SU-DHL-6 (cell line): ENCODE measurements at regions not wholly inside any gene's neighbourhood (a gene's known extent, or its start where the extent isn't known, plus 50 kb on each side); places are given as distances from the start of the nearest gene placed in this dataset.

Source experiments
- H2AFZ ChIP-seq: fragments of 200-600 bp; sonication (generic); 2 replicates; pipeline ENCODE4 v1.6.1; 2014; ENCODE audit warnings: low read depth, mild to moderate bottlenecking, moderate library complexity, mixed read lengths, antibody characterized with exemption, low read length; ENCODE audit not compliant: severe bottlenecking
- H3F3A ChIP-seq: fragments of 200-600 bp; shearing (Covaris generic); 2 replicates; pipeline ENCODE4 v1.6.0; 2016; ENCODE audit warnings: antibody characterized with exemption, mild to moderate bottlenecking; ENCODE audit not compliant: insufficient read depth
- H3K27ac ChIP-seq: fragments of 200-600 bp; sonication (generic); 2 replicates; pipeline ENCODE4 v1.5.1; 2016; ENCODE audit warnings: low read depth, mild to moderate bottlenecking, low read length, moderate library complexity, mixed read lengths
- H3K27me3 ChIP-seq: fragments of 200-600 bp; sonication (generic), shearing (Covaris generic); 2 replicates; pipeline ENCODE4 v1.6.0; 2014; ENCODE audit warnings: mild to moderate bottlenecking, low read length
- H3K36me3 ChIP-seq: fragments of 200-600 bp; sonication (generic); 2 replicates; pipeline ENCODE4 v1.6.1; 2014; ENCODE audit warnings: mild to moderate bottlenecking, low read length, mixed read lengths
- H3K4me2 ChIP-seq: fragments of 300-600, 200-600 bp; shearing (Covaris generic), sonication (generic); 2 replicates; pipeline ENCODE4 v1.6.0; 2014; ENCODE audit warnings: low read length, low read depth, mild to moderate bottlenecking; ENCODE audit not compliant: poor library complexity, severe bottlenecking
- H3K4me3 ChIP-seq: fragments of 200-600 bp; sonication (generic); 2 replicates; pipeline ENCODE4 v1.5.1; 2014; ENCODE audit warnings: antibody characterized with exemption, low read length, mild to moderate bottlenecking, mixed read lengths; ENCODE audit not compliant: insufficient read depth, poor library complexity, severe bottlenecking
- H3K79me2 ChIP-seq: fragments of 200-600 bp; sonication (generic); 2 replicates; pipeline ENCODE4 v1.6.1; 2014; ENCODE audit warnings: mild to moderate bottlenecking, low read length, moderate library complexity; ENCODE audit not compliant: insufficient read depth
- H3K9ac ChIP-seq: fragments of 200-600 bp; sonication (generic); 2 replicates; pipeline ENCODE4 v1.7.0; 2014; ENCODE audit warnings: mild to moderate bottlenecking, low read length
- H3K9me2 ChIP-seq: fragments of 200-600 bp; sonication (generic); replicated peaks from 2 replicates; pipeline ENCODE4 v1.6.1; 2014; ENCODE audit warnings: low read length; ENCODE audit not compliant: insufficient read depth
- H3K9me3 ChIP-seq: fragments of 200-600 bp; sonication (generic); 2 replicates; pipeline ENCODE4 v1.6.1; 2014; ENCODE audit warnings: low read length, mixed read lengths; ENCODE audit not compliant: insufficient read depth
- H4K20me1 ChIP-seq: fragments of 200-600 bp; sonication (generic); 2 replicates; pipeline ENCODE4 v1.6.1; 2014; ENCODE audit warnings: low read depth, mild to moderate bottlenecking, antibody characterized with exemption, low read length, moderate library complexity, mixed read lengths
- CTCF ChIP-seq: fragments of 200-600 bp; sonication (generic); IDR thresholded peaks from one replicate; pipeline ENCODE4 v1.5.1; 2017; ENCODE audit warnings: antibody characterized with exemption, mild to moderate bottlenecking, low read length, moderate library complexity; ENCODE audit not compliant: insufficient read depth, poor library complexity, severe bottlenecking
- EZH2phosphoT487 ChIP-seq: fragments of 200-600 bp; sonication (generic), shearing (Covaris generic); conservative IDR thresholded peaks from 2 replicates; pipeline ENCODE4 v1.6.1; 2018; ENCODE audit warnings: mild to moderate bottlenecking, antibody characterized with exemption, low read length, moderate library complexity, mixed read lengths

GRCh38 chr15:96109820-96110219 is 220.7 kb upstream of the NR2F2 start:
- Histone ChIP-seq H3K9ac (no peak overlapping the region), H3K4me2 (no peak overlapping the region), H3K9me2 (no peaks in the 10 kb centered on the region), H3F3A (no peaks in the 10 kb centered on the region), H3K36me3 (no peaks in the 10 kb centered on the region), H3K27ac (no peak overlapping the region), H3K4me3 (no peak overlapping the region), H3K9me3 (no peaks in the 10 kb centered on the region), H2AFZ (no peak overlapping the region), H4K20me1 (no peaks in the 10 kb centered on the region), H3K79me2 (no peaks in the 10 kb centered on the region), H3K27me3 (no peaks in the 10 kb centered on the region)
- TF ChIP-seq CTCF = no peak
- TF ChIP-seq EZH2phosphoT487 = no peak

GRCh38 chr15:96112018-96112417 is 218.5 kb upstream of the NR2F2 start:
- H3K27me3 ChIP-seq = no peaks in the 10 kb centered on the region
- no peaks in the 10 kb centered on the region for H3K9me2 ChIP-seq
- no peak overlapping the region for H3K4me3 ChIP-seq
- no peaks in the 10 kb centered on the region for H3K9me3 ChIP-seq
- H4K20me1 ChIP-seq = no peaks in the 10 kb centered on the region
- no peak overlapping the region for H3K27ac ChIP-seq
- H3K36me3 ChIP-seq = no peaks in the 10 kb centered on the region
- TF ChIP-seq EZH2phosphoT487 (no peak), CTCF (no peak)
- no peak overlapping the region for H3K4me2 ChIP-seq
- no peak overlapping the region for H3K9ac ChIP-seq
- no peaks in the 10 kb centered on the region for H3K79me2 ChIP-seq
- H2AFZ ChIP-seq = no peak overlapping the region
- no peaks in the 10 kb centered on the region for H3F3A ChIP-seq

- no peak overlapping the region for H2AFZ ChIP-seq
- no peak overlapping the region for H3K4me2 ChIP-seq
- no peaks in the 10 kb centered on the region for H3K9me3 ChIP-seq
- no peaks in the 10 kb centered on the region for H4K20me1 ChIP-seq
- no peaks in the 10 kb centered on the region for H3K27me3 ChIP-seq
- H3K9ac ChIP-seq = no peak overlapping the region
- H3K27ac ChIP-seq = no peak overlapping the region
- no peaks in the 10 kb centered on the region for H3F3A ChIP-seq
- TF ChIP-seq EZH2phosphoT487 = no peak
- TF ChIP-seq CTCF = no peak
- H3K36me3 ChIP-seq = no peaks in the 10 kb centered on the region
- no peak overlapping the region for H3K4me3 ChIP-seq
- no peaks in the 10 kb centered on the region for H3K9me2 ChIP-seq
- H3K79me2 ChIP-seq = no peaks in the 10 kb centered on the region
Observed at GRCh38 chr15:96115642-96116041, 214.9 kb upstream of the NR2F2 start.

GRCh38 chr15:96117270-96117669 is 213.2 kb upstream of the NR2F2 start:
- H3K27ac ChIP-seq = no peak overlapping the region
- no peaks in the 10 kb centered on the region for H3K9me2 ChIP-seq
- no peak overlapping the region for H3K9ac ChIP-seq
- no peaks in the 10 kb centered on the region for H4K20me1 ChIP-seq
- no peak overlapping the region for H2AFZ ChIP-seq
- no peaks in the 10 kb centered on the region for H3K9me3 ChIP-seq
- no peak overlapping the region for H3K4me2 ChIP-seq
- H3K79me2 ChIP-seq = no peaks in the 10 kb centered on the region
- no peaks in the 10 kb centered on the region for H3F3A ChIP-seq
- no peak for TF ChIP-seq EZH2phosphoT487
- no peak for TF ChIP-seq CTCF
- no peak overlapping the region for H3K4me3 ChIP-seq
- no peaks in the 10 kb centered on the region for H3K36me3 ChIP-seq
- H3K27me3 ChIP-seq = no peaks in the 10 kb centered on the region
